ENCODE measurements at regions not wholly inside any gene's neighbourhood (a gene's known extent, or its start where the extent isn't known, plus 50 kb on each side); places are given as distances from the start of the nearest gene placed in this dataset.
"Not testable (repeated sequence)": the region's sequence is repeated elsewhere in the genome, so short reads cannot be mapped to it uniquely, and the experiment has no call there.

DNA sequence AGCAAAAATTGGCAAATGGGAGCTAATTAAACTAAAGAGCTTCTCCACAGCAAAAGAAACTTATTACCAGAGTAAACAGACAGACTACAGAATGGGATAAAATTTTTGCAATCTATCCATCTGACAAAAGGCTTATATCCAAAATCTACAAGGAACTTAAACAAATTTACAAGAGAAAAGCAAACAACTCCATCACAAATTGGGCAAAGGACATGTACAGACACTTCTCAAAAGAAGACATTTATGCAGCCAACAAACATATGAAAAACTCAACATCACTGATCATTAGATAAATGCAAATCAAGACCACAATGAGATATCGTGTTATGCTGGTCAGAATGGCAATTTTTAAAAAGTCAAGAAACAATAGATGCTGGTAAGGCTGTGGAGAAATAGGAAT, 315.6 kb downstream of the DMAC1 start:
- not testable (repeated sequence) for TF ChIP-seq POLR2AphosphoS5, POLR2A (IDR thresholded peaks at IDR 0.05)
- TF ChIP-seq, protein P1, sequence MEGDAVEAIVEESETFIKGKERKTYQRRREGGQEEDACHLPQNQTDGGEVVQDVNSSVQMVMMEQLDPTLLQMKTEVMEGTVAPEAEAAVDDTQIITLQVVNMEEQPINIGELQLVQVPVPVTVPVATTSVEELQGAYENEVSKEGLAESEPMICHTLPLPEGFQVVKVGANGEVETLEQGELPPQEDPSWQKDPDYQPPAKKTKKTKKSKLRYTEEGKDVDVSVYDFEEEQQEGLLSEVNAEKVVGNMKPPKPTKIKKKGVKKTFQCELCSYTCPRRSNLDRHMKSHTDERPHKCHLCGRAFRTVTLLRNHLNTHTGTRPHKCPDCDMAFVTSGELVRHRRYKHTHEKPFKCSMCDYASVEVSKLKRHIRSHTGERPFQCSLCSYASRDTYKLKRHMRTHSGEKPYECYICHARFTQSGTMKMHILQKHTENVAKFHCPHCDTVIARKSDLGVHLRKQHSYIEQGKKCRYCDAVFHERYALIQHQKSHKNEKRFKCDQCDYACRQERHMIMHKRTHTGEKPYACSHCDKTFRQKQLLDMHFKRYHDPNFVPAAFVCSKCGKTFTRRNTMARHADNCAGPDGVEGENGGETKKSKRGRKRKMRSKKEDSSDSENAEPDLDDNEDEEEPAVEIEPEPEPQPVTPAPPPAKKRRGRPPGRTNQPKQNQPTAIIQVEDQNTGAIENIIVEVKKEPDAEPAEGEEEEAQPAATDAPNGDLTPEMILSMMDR (IDR thresholded peaks at IDR 0.05), result not testable (repeated sequence)
